CD4-positive, alpha-beta T cell treated with Interleukin-2 at 100 ng/mL for 4 hours (primary cell): ENCODE measurements at regions not wholly inside any gene's neighbourhood (a gene's known extent, or its start where the extent isn't known, plus 50 kb on each side); places are given as distances from the start of the nearest gene placed in this dataset.
"Not testable (repeated sequence)": the region's sequence is repeated elsewhere in the genome, so short reads cannot be mapped to it uniquely, and the experiment has no call there.

Experiments used
- DNase-seq: peaks from one replicate; pipeline ENCODE4 v3.0.0-alpha.2; 2020; ENCODE audit warnings: low spot score

DNA sequence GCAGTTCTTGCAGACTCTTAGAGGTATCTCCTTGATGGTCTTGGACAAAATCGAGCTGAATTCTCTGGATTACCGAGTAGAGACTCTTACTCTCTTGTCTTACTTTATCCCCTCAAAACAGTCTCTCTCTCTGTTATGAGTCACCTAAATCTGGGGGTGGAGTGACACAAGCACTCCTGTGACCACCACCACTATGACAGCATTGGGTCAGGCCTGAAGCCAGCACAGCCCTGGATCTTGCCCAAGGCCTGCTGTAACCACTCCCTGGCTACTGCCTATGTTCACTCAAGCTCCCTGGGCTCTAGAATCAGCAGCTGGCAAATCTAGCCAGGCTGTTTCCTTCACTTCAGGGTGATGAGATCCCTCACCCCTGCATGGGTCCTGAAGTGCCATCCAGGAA, 662.5 kb downstream of the LUZP2 start:
- DNase-seq, result no peak

DNA sequence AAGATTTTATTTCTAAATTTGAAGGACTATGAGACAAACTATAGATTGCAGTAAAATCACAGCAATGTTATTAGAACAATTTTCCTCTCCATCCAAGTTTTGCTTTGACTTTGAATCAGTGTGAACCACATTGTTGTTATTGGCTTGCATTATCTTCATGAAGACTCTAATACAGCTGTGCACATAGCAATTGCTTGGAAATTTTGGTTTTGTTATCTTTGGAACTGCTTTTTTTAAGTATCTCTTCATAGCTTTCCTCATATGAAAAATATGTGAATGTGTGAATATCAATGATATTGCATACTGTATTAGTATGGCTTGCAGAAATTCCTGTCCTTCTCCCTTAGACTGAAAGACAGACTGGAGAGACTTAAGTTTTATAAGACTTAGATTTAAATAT, 666.6 kb downstream of the LUZP2 start:
- DNase-seq, result no peak

DNA sequence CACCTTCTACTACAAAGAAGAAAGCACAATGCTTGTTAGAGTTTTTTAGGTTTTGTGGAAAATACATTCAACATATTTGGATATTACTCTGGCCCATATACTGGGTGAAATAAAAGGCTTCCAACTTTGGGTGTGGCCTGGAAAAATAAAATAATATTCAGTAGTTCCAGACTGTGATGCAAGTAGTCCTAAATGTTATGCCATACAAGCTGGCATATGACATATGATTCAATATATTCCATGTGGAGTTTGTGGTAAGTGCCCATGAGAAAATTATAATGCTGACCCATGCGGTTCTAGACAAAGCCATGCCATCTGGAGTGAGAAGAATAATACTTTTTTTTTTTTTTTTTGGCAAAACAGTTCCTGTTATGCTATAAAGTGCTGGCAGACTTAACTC, 683.3 kb downstream of the LUZP2 start:
- DNase-seq, result no peak

DNA sequence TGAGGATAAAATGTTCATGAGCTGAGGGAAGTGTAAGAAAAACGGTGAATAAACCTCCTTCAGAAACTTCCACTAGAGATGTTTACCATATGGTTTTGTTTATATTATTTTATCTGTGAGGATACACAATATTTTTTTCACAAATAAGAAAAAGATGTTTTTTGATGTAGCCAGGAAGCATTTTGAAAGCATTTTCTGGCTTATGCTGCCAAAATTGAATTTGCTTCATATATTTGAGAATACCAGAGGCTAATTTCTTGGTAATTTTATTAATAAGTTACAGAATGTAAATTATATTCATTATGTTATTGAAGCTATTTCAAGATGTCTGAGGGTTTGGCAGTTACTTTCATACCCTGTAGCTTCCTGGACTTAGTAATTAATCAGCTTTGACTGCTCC, 686.6 kb downstream of the LUZP2 start:
- DNase-seq, result no peak

DNA sequence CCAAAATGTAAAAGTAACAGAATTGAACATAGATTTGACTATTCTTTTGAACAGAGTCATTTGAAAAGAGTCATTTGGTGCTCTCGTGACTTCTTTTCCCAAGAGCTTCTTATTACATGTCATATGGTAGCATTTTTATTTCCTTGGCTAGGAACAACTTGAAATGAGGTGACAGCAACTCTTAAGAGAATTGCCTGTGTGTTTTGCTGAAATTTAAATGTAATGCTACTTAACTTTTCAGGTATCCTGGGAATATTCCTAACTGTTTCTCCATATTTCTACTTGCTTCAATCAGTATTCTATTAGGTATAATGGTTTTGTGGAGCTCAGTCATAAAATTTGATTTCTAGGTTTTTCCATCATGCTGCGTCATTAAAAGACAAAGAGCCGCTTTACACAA, 700.7 kb downstream of the LUZP2 start:
- no peak for DNase-seq

DNA sequence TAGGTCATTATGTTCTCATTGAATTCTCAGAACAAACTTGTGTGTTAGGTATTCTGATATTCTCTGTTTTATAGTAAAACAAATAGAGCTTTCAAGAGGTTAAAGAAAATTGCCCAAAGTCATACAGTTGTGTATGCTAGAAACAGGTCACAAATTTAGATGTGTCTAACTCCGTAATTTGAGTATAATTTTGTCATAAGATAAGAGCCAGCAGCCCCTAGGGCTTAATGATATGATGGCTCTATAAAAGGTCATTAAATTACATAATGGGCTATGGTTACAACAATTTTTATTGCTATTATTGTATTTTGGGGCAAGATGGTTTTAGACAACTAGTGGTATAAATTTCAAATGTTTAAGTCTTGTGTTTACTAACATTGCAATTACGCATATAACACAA, 701.9 kb downstream of the LUZP2 start:
- no peak for DNase-seq

DNA sequence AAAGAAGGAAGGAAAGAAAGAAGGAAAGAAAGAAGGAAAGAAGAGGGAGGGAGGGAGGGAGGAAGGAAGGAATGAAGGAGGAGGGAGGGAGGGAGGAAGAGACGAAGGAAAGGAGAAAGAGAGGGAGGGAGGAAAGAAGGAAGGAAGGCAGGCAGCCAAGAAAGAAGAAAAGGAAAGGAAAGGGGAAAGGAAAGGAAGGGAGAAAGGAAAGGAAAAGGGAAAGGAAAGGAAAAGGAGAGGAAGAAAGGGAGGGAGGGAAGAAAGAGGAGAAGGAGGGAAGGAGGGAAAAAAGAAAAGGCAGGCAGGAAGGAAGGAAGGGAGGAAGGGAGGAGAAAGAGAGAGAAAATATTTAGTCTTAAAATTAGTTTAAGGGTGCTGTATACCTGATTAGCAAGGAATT, 704.1 kb downstream of the LUZP2 start:
- DNase-seq, result no peak

DNA sequence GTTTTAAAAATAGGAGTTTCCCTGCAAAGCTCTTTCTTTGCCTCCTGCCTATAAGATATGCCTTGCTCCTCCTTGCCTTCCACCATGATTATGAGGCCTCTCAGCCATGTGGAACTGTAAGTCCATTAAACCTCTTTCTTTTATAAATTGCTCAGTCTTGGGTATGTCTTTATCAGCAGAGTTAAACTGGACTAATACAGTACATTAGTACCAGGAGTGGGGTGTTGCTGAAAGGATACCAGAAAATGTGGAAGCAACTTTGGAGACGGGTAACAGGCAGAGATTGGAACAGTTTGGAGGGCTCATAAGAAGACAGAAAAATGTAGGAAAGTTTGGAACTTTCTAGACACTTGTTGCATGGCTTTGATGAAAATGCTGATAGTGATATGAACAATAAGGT, 709.9 kb downstream of the LUZP2 start:
- no peak for DNase-seq

DNA sequence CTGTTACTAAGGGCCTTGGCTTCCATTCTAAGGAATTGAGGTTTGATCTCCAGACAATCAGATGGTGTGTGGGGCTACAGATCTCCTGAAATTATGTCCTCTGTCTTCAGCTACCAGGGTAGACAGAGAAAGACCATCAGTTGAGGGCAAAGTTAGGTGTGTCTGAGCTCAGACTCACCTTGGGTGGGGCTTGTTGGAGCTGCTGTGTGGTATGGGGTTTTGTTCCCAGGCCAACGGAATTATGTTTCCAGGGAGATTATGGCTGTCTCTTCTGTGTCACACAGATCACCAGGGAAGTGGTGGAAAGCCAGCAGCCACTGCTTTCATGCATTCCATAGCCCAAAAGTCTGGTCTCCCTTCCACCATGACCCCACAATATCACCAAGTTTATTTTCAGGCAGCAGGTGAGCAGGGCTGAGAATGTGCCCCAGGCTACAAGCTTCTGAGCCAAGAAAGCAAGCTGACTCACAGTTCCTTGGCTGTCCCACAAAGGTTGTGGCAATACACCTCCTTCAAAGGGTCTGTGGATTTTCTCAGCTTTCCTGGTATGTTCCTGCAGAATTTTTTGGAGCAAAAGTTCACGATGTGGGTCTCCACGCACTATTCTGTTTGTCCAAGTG, 714.9 kb downstream of the LUZP2 start:
- DNase-seq, result no peak

DNA sequence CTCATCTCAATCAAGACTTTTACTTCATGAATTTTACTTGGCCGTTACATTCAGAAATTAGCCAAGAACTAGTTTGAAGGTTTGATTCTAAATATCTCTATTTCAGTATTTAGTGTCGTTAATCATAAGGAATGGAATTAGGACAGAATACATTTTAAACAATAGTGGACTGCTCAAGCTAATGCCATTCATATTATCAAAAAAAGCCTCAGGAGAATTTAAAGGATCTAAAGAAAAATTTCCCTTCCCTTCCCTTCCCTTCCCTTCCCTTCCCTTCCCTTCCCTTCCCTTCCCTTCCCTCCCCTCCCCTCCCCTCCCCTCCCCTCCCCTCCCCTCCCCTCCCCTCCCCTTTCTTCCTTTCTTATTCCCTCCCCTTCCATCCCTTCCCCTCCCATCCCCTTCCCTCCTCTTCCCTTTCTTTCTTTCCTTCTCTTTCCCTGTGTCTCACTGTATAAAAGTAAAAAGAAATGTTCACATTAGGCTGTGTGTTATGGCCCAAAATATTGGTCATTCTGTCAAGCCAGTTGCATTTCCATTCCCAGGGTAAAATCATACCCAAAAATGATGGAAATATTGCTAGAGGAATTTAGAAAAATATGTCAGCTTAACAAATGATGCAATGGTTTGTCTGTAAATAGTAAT, 717.8 kb downstream of the LUZP2 start:
- DNase-seq, result no peak

DNA sequence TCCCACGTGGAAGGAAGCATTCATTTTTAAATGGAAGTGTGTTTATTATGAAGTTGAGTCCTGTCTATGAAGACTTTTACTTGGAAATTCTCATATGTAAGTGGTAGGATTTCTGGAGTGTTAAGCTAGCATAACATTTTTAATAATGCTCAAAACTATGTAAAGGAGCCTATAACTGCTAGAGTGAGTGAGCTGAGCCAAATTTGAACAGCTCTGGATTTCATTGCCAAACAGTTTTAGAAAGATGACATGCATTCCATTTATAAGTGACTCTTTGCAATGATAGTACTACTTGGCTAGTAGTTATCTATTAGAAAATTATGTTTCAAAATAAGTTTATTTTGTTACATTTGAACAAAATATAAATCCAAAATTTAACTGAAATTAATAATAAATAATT, 721.2 kb downstream of the LUZP2 start:
- no peak for DNase-seq

DNA sequence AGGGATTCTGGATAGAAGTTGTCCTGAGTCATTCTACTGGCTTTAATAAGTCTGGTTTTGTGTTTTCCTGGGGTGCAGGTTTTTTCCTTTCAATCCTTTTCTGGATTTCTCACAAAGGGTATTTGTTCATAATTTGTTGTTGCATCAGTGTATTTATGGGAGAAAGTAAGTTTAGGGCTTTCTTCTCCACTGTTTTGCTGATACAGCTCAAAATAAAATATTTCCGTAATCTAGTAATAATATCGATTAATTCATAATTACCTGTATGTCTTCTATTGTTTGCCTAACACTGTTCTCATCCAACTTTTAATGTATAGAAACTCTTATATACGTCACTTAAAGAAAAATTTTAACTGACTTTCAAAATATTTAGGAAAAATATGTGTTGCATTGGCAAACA, 728.2 kb downstream of the LUZP2 start:
- DNase-seq, result no peak

DNA sequence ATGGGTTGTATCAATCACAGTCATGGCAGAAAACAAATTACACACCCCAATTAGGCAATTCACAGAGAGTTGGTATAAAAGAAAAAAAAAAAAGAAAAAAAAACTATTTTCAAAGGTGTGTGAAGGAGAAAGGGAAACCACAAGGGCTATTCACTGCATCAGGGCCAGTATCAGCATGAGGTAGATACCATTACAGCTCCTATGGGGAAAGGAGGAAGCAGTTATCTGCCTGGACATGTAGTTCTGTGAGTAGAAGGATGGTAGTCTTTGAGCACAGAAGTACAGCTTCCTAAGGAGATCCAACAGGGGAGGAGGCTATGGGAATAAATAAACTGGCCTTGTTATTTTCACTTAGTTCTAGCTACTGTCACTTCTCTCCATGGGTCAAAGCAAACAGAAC, 746.1 kb downstream of the LUZP2 start:
- DNase-seq, result no peak

DNA sequence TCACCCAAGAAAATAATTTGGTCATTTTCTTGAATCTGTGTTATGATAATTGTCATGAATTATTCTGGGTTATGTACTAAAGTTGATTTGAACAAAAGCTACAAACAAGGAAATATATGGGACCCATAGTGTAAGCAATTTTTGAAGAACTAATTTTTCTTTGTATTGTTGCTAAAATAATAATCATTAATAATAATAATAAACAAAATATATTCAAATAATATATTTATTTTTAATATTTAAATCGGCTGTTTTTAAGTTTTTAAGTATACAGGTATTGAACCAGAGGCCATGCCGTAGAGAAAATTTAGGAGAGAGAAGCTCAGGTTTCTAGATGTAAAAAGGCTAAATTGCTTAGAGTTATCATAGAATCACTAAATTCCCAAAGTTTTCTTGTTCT, 747.3 kb downstream of the LUZP2 start:
- no peak for DNase-seq

DNA sequence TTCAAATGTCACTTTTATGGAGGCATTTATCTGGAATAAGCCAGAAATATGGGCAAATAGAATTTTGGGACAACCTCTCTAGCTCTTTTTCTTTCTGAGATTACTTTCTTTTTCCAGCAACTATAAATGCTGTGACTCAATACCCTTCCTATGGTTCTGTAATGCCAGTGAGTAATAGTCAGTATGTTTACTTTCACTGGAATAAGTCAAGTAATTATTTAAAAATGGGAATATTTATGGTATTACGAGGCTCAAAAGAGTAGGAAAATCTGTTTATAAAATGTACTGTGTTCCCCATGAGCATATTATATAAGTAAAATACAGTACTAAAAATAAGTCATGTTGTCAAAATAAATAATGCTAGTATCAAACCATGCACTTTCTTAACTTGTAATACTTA, 750.5 kb downstream of the LUZP2 start:
- DNase-seq, result no peak

DNA sequence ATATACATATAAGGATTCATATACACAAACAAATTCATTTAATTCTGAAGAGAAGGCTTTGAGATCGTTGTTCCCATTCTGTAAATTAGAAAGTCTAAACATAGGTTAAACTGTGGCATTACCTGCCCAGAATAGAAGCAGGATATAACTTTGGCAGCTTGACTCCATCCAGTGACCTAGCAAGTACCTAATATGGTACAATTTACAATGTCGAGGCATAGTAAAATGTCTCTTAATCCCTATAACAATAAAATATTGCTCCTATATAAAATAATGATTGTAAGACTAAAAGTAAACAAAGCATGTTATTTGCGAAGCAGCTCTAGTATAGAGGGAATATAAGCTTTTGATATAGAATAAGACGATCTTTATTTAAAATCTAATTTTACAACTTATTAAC, 756.0 kb downstream of the LUZP2 start:
- no peak for DNase-seq

DNA sequence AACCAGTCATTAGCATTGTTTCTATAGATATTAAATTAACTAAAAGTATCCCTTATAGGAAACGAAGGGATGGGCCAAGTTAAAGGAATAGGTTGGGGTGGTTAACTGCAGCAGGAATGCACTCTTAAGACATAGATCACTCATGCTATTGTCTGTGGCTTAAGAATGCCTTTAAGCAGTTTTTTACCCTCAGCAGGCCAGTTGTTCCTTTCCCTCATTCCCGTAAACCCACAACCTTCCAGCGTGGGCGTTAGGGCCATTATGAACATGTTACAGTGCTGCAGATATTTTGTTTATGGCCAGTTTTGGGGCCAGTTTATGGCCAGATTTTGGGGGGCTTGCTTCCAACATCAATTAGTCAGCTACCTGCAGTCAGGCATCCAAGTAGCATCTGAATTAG, 767.0 kb downstream of the LUZP2 start:
- not testable (repeated sequence) for DNase-seq

DNA sequence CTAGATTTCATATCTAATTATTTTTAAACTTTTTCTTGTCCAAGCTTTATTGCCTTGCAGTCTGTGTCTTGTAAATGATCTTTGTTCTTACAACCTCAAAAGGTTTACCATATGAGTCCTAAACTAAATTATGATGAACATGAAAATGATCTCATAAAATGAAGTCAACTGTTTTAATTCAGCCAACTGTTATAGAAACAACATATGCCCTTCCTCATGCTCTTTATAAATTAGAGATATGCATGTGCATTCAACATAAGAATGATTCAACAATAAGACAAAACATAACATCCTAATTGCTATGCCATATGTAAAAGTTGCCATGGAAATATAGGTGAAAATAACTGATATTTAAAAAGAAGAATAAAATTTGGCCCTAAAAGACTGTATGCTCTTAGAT, 774.4 kb downstream of the LUZP2 start:
- DNase-seq, result no peak

DNA sequence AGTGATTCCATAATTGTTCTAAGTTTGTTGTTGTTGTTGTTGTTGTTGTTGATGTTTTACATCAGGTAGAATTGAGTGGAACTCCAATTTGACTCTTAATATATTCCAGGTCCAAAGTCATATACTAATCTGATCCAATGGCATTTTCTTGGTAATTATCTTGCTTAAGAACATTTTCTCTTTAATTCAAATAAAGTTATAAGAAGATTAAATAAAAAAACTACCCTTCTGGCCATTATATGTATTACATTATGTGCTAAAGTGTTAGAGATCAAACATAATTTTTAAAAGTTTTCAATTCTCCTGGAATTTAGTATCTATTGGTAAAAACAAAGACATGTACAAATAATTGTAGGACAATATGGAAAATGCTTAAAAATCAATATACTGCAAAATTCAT, 775.4 kb downstream of the LUZP2 start:
- no peak for DNase-seq

DNA sequence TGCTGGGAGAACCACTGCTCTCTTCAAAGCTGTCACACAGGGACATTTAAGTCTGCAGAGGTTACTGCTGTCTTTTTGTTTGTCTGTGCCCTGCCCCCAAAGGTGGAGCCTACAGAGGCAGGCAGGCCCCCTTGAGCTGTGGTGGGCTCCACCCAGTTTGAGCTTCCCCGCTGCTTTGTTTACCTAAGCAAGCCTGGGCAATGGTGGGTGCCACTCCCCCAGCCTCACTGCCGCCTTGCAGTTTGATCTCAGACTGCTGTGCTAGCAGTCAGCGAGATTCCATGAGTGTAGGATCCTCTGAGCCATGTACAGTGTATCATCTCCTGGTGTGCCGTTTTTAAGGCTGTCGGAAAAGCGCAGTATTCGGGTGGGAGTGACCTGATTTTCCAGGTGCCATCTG, 784.0 kb downstream of the LUZP2 start:
- not testable (repeated sequence) for DNase-seq

DNA sequence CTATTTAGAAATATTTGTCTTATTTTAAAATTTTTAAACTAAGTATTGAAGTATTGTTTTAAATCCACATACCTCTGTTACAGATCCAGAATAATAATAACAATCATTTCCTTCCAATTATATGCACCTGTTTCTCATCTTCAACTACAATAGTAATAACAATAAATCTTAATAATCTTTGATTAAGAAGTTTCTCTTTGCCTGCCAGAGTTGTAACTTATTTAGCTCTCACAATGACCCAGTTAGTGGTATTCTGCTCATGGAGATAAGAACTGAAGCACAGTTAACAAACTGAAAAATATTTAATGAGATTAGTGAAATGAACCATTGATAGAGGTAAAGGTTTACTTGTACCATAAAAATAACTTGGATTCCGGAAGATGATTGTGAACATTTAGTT, 796.3 kb downstream of the LUZP2 start:
- DNase-seq, result no peak

DNA sequence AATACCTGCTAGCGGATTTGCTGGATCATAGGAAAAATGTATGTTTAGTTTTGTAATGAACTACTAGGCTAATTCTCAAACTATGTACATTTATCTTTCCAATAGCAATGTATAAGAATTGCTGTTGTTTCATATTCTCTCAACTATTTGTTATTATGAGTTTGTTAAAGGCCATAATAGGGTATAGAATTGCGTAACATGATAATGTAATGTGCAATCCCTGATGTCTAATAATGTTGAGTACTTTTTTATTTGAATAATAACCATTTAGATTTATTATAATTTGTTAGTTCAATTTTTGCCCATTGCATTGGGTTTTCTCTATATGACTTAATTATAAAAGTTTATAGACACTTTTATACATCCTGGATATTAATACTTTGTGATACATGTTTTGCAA, 801.6 kb downstream of the LUZP2 start:
- DNase-seq, result no peak

DNA sequence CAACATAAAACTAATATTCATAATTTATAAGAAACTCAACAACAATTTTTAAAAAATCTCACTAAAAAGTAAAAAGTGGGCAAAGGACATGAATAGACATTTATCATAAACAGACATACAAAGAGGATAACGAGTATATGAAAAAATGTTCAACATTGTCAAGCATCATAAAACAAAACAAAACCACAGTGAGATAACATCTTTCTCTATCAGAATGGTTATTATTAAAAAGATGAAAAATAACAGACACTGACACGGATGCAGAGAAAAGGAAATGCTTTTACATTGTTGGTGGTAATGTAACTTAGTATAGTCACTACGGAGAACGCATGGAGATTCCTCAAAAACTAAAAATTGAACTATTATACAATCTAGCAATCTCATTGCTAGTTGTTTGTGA, 813.0 kb downstream of the LUZP2 start:
- no peak for DNase-seq

DNA sequence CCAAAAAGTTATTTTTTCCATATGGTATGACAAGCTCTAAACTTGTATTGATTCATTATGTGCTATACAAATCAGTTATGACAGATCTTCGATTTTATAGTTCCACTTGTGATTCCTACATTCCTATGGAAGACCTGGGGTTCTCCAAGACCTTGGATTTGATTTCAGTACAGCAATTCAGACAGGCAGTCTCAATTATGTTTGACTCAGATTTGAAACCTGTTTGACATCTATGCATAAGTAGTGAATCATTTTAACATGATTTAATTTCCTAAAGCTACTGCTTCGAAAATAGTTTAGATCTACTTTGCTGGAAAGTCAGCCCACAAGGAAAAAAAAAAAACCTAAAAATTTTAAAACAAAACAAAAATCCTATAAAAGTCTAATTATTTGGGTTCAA, 820.4 kb downstream of the LUZP2 start:
- no peak for DNase-seq

DNA sequence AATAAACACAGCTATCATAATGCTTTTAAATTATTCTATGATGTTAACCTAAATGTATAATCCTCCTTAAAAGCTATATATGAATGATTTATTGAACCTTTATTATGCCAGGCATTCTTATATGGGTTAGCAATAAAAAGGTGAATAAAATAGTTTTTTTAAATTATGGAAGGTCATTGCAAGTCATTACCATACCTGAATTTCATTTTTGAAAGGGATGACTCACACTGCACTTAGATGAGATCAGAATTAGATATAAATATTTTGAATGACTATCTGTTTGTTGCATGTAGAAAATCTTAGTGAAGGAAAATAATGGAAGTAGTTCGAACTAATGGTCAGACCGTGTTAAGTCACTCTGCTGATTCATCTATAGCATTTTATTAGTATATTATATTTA, 822.3 kb downstream of the LUZP2 start:
- DNase-seq, result no peak
